H9 (cell line): ENCODE measurements at regions not wholly inside any gene's neighbourhood (a gene's known extent, or its start where the extent isn't known, plus 50 kb on each side); places are given as distances from the start of the nearest gene placed in this dataset.

ENCODE experiments used
- DNase-seq: peaks from one replicate; pipeline ENCODE4 v3.0.0-alpha.2; 2017
- H2AFZ ChIP-seq: one replicate; pipeline ENCODE4 v1.6.1; 2013; ENCODE audit warnings: mild to moderate bottlenecking, low read length, control low read depth, moderate library complexity
- H2AK5ac ChIP-seq: 2 replicates; pipeline ENCODE4 v1.6.1; 2013; ENCODE audit warnings: low read length, control low read depth, mixed read lengths; ENCODE audit not compliant: insufficient read length
- H2BK120ac ChIP-seq: one replicate; pipeline ENCODE4 v1.6.1; 2013; ENCODE audit warnings: low read depth, mild to moderate bottlenecking, low read length, control low read depth, inconsistent platforms; ENCODE audit not compliant: poor library complexity, severe bottlenecking
- H2BK12ac ChIP-seq: 2 replicates; pipeline ENCODE4 v1.6.1; 2013; ENCODE audit warnings: low read length, control low read depth, mixed read lengths, low read depth; ENCODE audit not compliant: insufficient read length
- H2BK15ac ChIP-seq: 2 replicates; pipeline ENCODE4 v1.6.1; 2013; ENCODE audit warnings: low read depth, low read length, control low read depth
- H2BK20ac ChIP-seq: one replicate; pipeline ENCODE4 v1.6.1; 2013; ENCODE audit warnings: low read depth, mild to moderate bottlenecking, low read length, control low read depth, inconsistent platforms; ENCODE audit not compliant: poor library complexity, severe bottlenecking
- H2BK5ac ChIP-seq: 2 replicates; pipeline ENCODE4 v1.6.1; 2013; ENCODE audit warnings: low read length, control low read depth, mixed read lengths; ENCODE audit not compliant: insufficient read length
- H3K14ac ChIP-seq: 2 replicates; pipeline ENCODE4 v1.6.1; 2013; ENCODE audit warnings: low read length, control low read depth; ENCODE audit not compliant: insufficient read depth
- H3K18ac ChIP-seq: 2 replicates; pipeline ENCODE4 v1.6.1; 2013; ENCODE audit warnings: low read depth, mild to moderate bottlenecking, mixed read lengths, low read length, control low read depth; ENCODE audit not compliant: insufficient read length
- H3K23ac ChIP-seq: 2 replicates; pipeline ENCODE4 v1.6.1; 2013; ENCODE audit warnings: low read length, control low read depth, mixed read lengths, low read depth; ENCODE audit not compliant: insufficient read length
- H3K23me2 ChIP-seq: 2 replicates; pipeline ENCODE4 v1.6.1; 2013; ENCODE audit warnings: low read depth, mild to moderate bottlenecking, mixed read lengths, low read length, control low read depth; ENCODE audit not compliant: insufficient read length, poor library complexity, severe bottlenecking
- H3K27ac ChIP-seq: 2 replicates; pipeline ENCODE4 v1.5.1; 2013; ENCODE audit warnings: low read length, control low read depth, mixed read lengths, low read depth; ENCODE audit not compliant: insufficient read length
- H3K27me3 ChIP-seq: 2 replicates; pipeline ENCODE4 v1.6.1; 2013; ENCODE audit warnings: low read length, control low read depth, inconsistent platforms; ENCODE audit not compliant: insufficient read depth
- H3K4ac ChIP-seq: 2 replicates; pipeline ENCODE4 v1.6.1; 2013; ENCODE audit warnings: low read depth, mild to moderate bottlenecking, control low read depth, inconsistent platforms, low read length, moderate library complexity
- H3K4me1 ChIP-seq: 2 replicates; pipeline ENCODE4 v1.6.1; 2013; ENCODE audit warnings: low read length, control low read depth, inconsistent platforms; ENCODE audit not compliant: insufficient read depth
- H3K4me2 ChIP-seq: 2 replicates; pipeline ENCODE4 v1.6.1; 2013; ENCODE audit warnings: low read length, control low read depth, mixed read lengths; ENCODE audit not compliant: insufficient read length, insufficient read depth
- H3K56ac ChIP-seq: 2 replicates; pipeline ENCODE4 v1.6.1; 2013; ENCODE audit warnings: low read depth, mild to moderate bottlenecking, mixed read lengths, low read length, control low read depth; ENCODE audit not compliant: insufficient read length
- H3K79me1 ChIP-seq: 2 replicates; pipeline ENCODE4 v1.6.1; 2013; ENCODE audit warnings: low read depth, mild to moderate bottlenecking, moderate library complexity, low read length, control low read depth, inconsistent platforms; ENCODE audit not compliant: insufficient read depth, poor library complexity, severe bottlenecking
- H3K79me2 ChIP-seq: 2 replicates; pipeline ENCODE4 v1.6.1; 2013; ENCODE audit warnings: low read length, control low read depth, inconsistent platforms; ENCODE audit not compliant: insufficient read depth
- H3K9ac ChIP-seq: 2 replicates; pipeline ENCODE4 v1.6.1; 2013; ENCODE audit warnings: low read length, control low read depth, mixed read lengths; ENCODE audit not compliant: insufficient read length; ENCODE audit errors: extremely low read depth
- H3K9me3 ChIP-seq: one replicate; pipeline ENCODE4 v1.6.1; 2013; ENCODE audit warnings: low read depth, low read length, inconsistent platforms; ENCODE audit not compliant: control insufficient read depth
- H3T11ph ChIP-seq: one replicate; pipeline ENCODE4 v1.6.1; 2013; ENCODE audit warnings: mild to moderate bottlenecking, low read length, control low read depth, inconsistent platforms
- H4K20me1 ChIP-seq: one replicate; pipeline ENCODE4 v1.6.1; 2013; ENCODE audit not compliant: control insufficient read depth, insufficient read length, insufficient read depth
- H4K5ac ChIP-seq: 2 replicates; pipeline ENCODE4 v1.6.1; 2013; ENCODE audit warnings: low read depth, mild to moderate bottlenecking, mixed read lengths, low read length, control low read depth; ENCODE audit not compliant: insufficient read length
- H4K8ac ChIP-seq: replicated peaks from 2 replicates; pipeline ENCODE4 v1.6.1; 2013; ENCODE audit warnings: low read length, control low read depth, mixed read lengths, low read depth; ENCODE audit not compliant: insufficient read length
- H4K91ac ChIP-seq: 2 replicates; pipeline ENCODE4 v1.6.1; 2013; ENCODE audit warnings: low read depth, mild to moderate bottlenecking, moderate library complexity, mixed read lengths, low read length, control low read depth; ENCODE audit not compliant: insufficient read length
- H3K27ac Mint-ChIP-seq, 3 experiments: 2 replicates in 2 of 3; 3 replicates in 1 of 3; pipeline ENCODE4 v1.8.0; 2020 to 2021; ENCODE audit warnings: mixed read lengths in 3 of 3, mild to moderate bottlenecking in 1 of 3, moderate library complexity in 1 of 3
- H3K27me3 Mint-ChIP-seq: 2 replicates; pipeline ENCODE4 v1.8.0; 2021; ENCODE audit warnings: low read depth, mild to moderate bottlenecking, moderate library complexity, mixed read lengths
- H3K36me3 Mint-ChIP-seq, 3 experiments: 2 replicates in 2 of 3; 3 replicates in 1 of 3; pipeline ENCODE4 v1.8.0; 2020 to 2021; ENCODE audit warnings: low read depth in 3 of 3, mixed read lengths in 3 of 3; ENCODE audit not compliant: insufficient read depth in 1 of 3
- H3K4me1 Mint-ChIP-seq, 2 experiments: 2 replicates each; pipeline ENCODE4 v1.8.0; 2020; ENCODE audit warnings: mixed read lengths in 2 of 2
- H3K4me3 Mint-ChIP-seq, 2 experiments: 2 replicates in 1 of 2; 3 replicates in 1 of 2; pipeline ENCODE4 v1.8.0; 2020 to 2021; ENCODE audit warnings: mild to moderate bottlenecking in 2 of 2, mixed read lengths in 2 of 2, moderate library complexity in 1 of 2
- H3K9me3 Mint-ChIP-seq, 2 experiments: 2 replicates in 1 of 2; 3 replicates in 1 of 2; pipeline ENCODE4 v1.8.0; 2020; ENCODE audit warnings: mild to moderate bottlenecking in 2 of 2, mixed read lengths in 2 of 2, moderate library complexity in 1 of 2
- CTCF ChIP-seq: fragments of 200-600 bp; sonication (generic); conservative IDR thresholded peaks from 3 replicates; pipeline ENCODE4 v1.8.0; 2021; ENCODE audit warnings: antibody characterized with exemption, mild to moderate bottlenecking
- WGBS: extraction: QIAGEN DNeasy Blood & Tissue Kit; methylation state at CpG from one replicate; pipeline ENCODE4 v1.1.7; 2013; ENCODE audit warnings: missing lambda C conversion rate, low lambda C conversion rate, mixed read lengths; ENCODE audit not compliant: insufficient read length; ENCODE audit errors: extremely low coverage; 5-methylcytosine and 5-hydroxymethylcytosine counted together

GRCh38 chr5:2582106-2582505 lies 169.4 kb downstream of the IRX2 start:
- no peak overlapping the region for H2AFZ ChIP-seq
- DNase-seq: no peak
- no peaks in the 10 kb centered on the region for H3K79me2 ChIP-seq
- H3K4me2 ChIP-seq: no peak overlapping the region
- H3K27ac ChIP-seq: no peak overlapping the region
- WGBS: no CpG with 5 or more reads among the region's 7 CpGs
- no peak overlapping the region for H3K23ac ChIP-seq
- H3K4ac ChIP-seq: no peak overlapping the region
- no peak overlapping the region for H4K8ac ChIP-seq
- peaks cover 4 to 7% of the 10 kb centered on the region in 2 experiments; a peak in 3 of 4 replicates for H3K4me1 Mint-ChIP-seq
- no peaks in the 10 kb centered on the region for H3K23me2 ChIP-seq
- no peak overlapping the region for H3K18ac ChIP-seq
- no peak overlapping the region for H2BK5ac ChIP-seq
- no peak overlapping the region for H2BK20ac ChIP-seq
- H4K20me1 ChIP-seq: no peaks in the 10 kb centered on the region
- no peak overlapping the region for H2BK120ac ChIP-seq
- no peak overlapping the region for H3K4me3 Mint-ChIP-seq
- no peak overlapping the region for H3K56ac ChIP-seq
- no peak overlapping the region for H2BK12ac ChIP-seq
- no peaks in the 10 kb centered on the region; a peak in 1 of 5 replicates for H3K9me3 Mint-ChIP-seq
- no peak overlapping the region for H2BK15ac ChIP-seq
- no peak overlapping the region for H3K14ac ChIP-seq
- no peaks in the 10 kb centered on the region for H3K4me1 ChIP-seq
- H3K27me3 ChIP-seq: no peaks in the 10 kb centered on the region
- H3K9me3 ChIP-seq: no peaks in the 10 kb centered on the region
- H3K27me3 Mint-ChIP-seq: peaks cover 3% of the 10 kb centered on the region
- TF ChIP-seq CTCF: no peak
- no peak overlapping the region for H3K27ac Mint-ChIP-seq
- H4K5ac ChIP-seq: no peak overlapping the region
- no peaks in the 10 kb centered on the region for H3K79me1 ChIP-seq
- no peaks in the 10 kb centered on the region for H3K36me3 Mint-ChIP-seq
- no peak overlapping the region for H4K91ac ChIP-seq
- H3K9ac ChIP-seq: no peak overlapping the region
- no peak overlapping the region for H3T11ph ChIP-seq
- H2AK5ac ChIP-seq: no peak overlapping the region
